MCF 10A (cell line): ENCODE measurements at regions not wholly inside any gene's neighbourhood (a gene's known extent, or its start where the extent isn't known, plus 50 kb on each side); places are given as distances from the start of the nearest gene placed in this dataset.

ENCODE experiments used
- BruUV-seq: library from RNA; stranded (reverse); fragments of 400-500 nt; replicated peaks from 2 replicates; lab custom pipeline; 2021; lab: Mats Ljungman, UMichigan
- CTCF ChIA-PET: fragments of 300-600 bp; sonication (Branson Sonifier 250); formaldehyde crosslinking; extraction: SDS; loops from one replicate; lab custom pipeline; 2021; ENCODE audit warnings: antibody characterized with exemption, inconsistent platforms; lab: Yijun Ruan, JAX
- POLR2A ChIA-PET: fragments of 300-600, 350-650 bp; sonication (Branson Sonifier 250); formaldehyde crosslinking; extraction: SDS; loops from one replicate; lab custom pipeline; 2020; ENCODE audit warnings: antibody characterized with exemption, inconsistent platforms; lab: Yijun Ruan, JAX
- DNase-seq: peaks from one replicate; pipeline ENCODE4 v3.0.0-alpha.2; 2018; ENCODE audit not compliant: unreplicated experiment
- H3K27ac Mint-ChIP-seq: one replicate; pipeline ENCODE4 v1.8.0; 2022; ENCODE audit warnings: mild to moderate bottlenecking, low read depth, mixed read lengths; ENCODE audit not compliant: unreplicated experiment
- H3K27me3 Mint-ChIP-seq: one replicate; pipeline ENCODE4 v1.8.0; 2022; ENCODE audit warnings: mixed read lengths; ENCODE audit not compliant: insufficient read depth, unreplicated experiment
- H3K36me3 Mint-ChIP-seq: one replicate; pipeline ENCODE4 v1.8.0; 2022; ENCODE audit warnings: mild to moderate bottlenecking, moderate library complexity, mixed read lengths; ENCODE audit not compliant: insufficient read depth, unreplicated experiment
- H3K4me1 Mint-ChIP-seq: one replicate; pipeline ENCODE4 v1.8.0; 2022; ENCODE audit warnings: mixed read lengths; ENCODE audit not compliant: insufficient read depth, unreplicated experiment
- H3K4me3 Mint-ChIP-seq: one replicate; pipeline ENCODE4 v1.8.0; 2022; ENCODE audit warnings: mild to moderate bottlenecking, moderate library complexity, mixed read lengths; ENCODE audit not compliant: unreplicated experiment
- H3K9me3 Mint-ChIP-seq: one replicate; pipeline ENCODE4 v1.8.0; 2022; ENCODE audit warnings: mixed read lengths; ENCODE audit not compliant: unreplicated experiment
- CTCF ChIP-seq: fragments of 200-600 bp; IDR thresholded peaks from one replicate; pipeline ENCODE4 v1.8.0; 2022; ENCODE audit warnings: antibody characterized with exemption, mild to moderate bottlenecking; ENCODE audit not compliant: unreplicated experiment
- intact Hi-C: fragments of 100-400 bp; cut with micrococcal nuclease; formaldehyde crosslinking; loops from 2 replicates; pipeline ENCODE4 v1.14.1; 2022

GRCh38 chr2:136323195-136323594 lies 205.2 kb upstream of the CXCR4 start:
- intact Hi-C loops, result no loop called here
- no peak for DNase-seq

GRCh38 chr2:136322428-136322827 lies 204.5 kb upstream of the CXCR4 start:
- CTCF ChIA-PET, result interaction anchor here (0.6 to 0.7 kb wide), 2 partner anchors 101 to 134 kb away, joined by 3 read pairs; no protein-coding TSS in a partner anchor
- no peak for TF ChIP-seq CTCF

More at GRCh38 chr2:136323195-136323594, 205.2 kb upstream of the CXCR4 start:
- H3K27me3 Mint-ChIP-seq, result no peaks in the 10 kb centered on the region
- H3K4me1 Mint-ChIP-seq, result peaks cover 9% of the 10 kb centered on the region
- TF ChIP-seq CTCF, result no peak
- no peak overlapping the region for H3K4me3 Mint-ChIP-seq
- H3K27ac Mint-ChIP-seq, result no peak overlapping the region
- ChIA-PET POLR2A (no interaction called here), CTCF (interaction anchor here (0.6 to 0.7 kb wide), 2 partner anchors 22 to 102 kb away, joined by 3 read pairs; no protein-coding TSS in a partner anchor)
- no TSS peak for BruUV-seq
- H3K36me3 Mint-ChIP-seq, result no peaks in the 10 kb centered on the region
- H3K9me3 Mint-ChIP-seq, result no peaks in the 10 kb centered on the region

GRCh38 chr2:136319651-136320050 lies 201.7 kb upstream of the CXCR4 start:
- Mint-ChIP-seq H3K4me1 (no peaks in the 10 kb centered on the region), H3K4me3 (no peak overlapping the region), H3K36me3 (no peaks in the 10 kb centered on the region), H3K27ac (no peak overlapping the region), H3K9me3 (no peaks in the 10 kb centered on the region), H3K27me3 (no peaks in the 10 kb centered on the region)
- ChIA-PET POLR2A (interaction anchor here (0.6 kb wide), 1 partner anchor 48 kb away, joined by 3 read pairs; no protein-coding TSS in a partner anchor), CTCF (interaction anchor here (0.7 kb wide), 1 partner anchor 93 kb away, joined by 4 read pairs; no protein-coding TSS in a partner anchor)
- no peak for DNase-seq
- TF ChIP-seq CTCF, result no peak
- intact Hi-C loops, result no loop called here
- no TSS peak for BruUV-seq

More at GRCh38 chr2:136322428-136322827, 204.5 kb upstream of the CXCR4 start:
- BruUV-seq, result no TSS peak
- no peak for DNase-seq
- no peak overlapping the region for H3K27ac Mint-ChIP-seq
- intact Hi-C loops, result no loop called here
- no peaks in the 10 kb centered on the region for H3K36me3 Mint-ChIP-seq
- no peaks in the 10 kb centered on the region for H3K9me3 Mint-ChIP-seq
- POLR2A ChIA-PET, result no interaction called here
- no peak overlapping the region for H3K4me3 Mint-ChIP-seq
- no peaks in the 10 kb centered on the region for H3K27me3 Mint-ChIP-seq
- peaks cover 3% of the 10 kb centered on the region for H3K4me1 Mint-ChIP-seq

- no peak for TF ChIP-seq CTCF
- Mint-ChIP-seq H3K36me3 (no peaks in the 10 kb centered on the region), H3K4me1 (no peaks in the 10 kb centered on the region), H3K4me3 (no peak overlapping the region), H3K27ac (no peak overlapping the region), H3K27me3 (no peaks in the 10 kb centered on the region), H3K9me3 (no peaks in the 10 kb centered on the region)
- intact Hi-C loops, result no loop called here
- POLR2A ChIA-PET, result interaction anchor here (0.6 to 0.9 kb wide), 2 partner anchors 15 to 48 kb away, joined by 3 read pairs; no protein-coding TSS in a partner anchor
- CTCF ChIA-PET, result interaction anchor here (0.7 kb wide), 1 partner anchor 92 kb away, joined by 4 read pairs; no protein-coding TSS in a partner anchor
- no peak for DNase-seq
- no TSS peak for BruUV-seq
Observed at GRCh38 chr2:136319237-136319636, 201.3 kb upstream of the CXCR4 start.
